Activated T-helper 17 cell treated with anti-CD3 and anti-CD28 coated beads, Interleukin-2, amount 50 U/mL, for 72 hours (primary cell): ENCODE measurements at regions not wholly inside any gene's neighbourhood (a gene's known extent, or its start where the extent isn't known, plus 50 kb on each side); places are given as distances from the start of the nearest gene placed in this dataset.
A peak's percentile ranks its signal among the peaks of the same experiment; 100 is the strongest.

Source experiments
- ATAC-seq: fragments of 150-1000 bp; cut with Tn5 transposase; replicated peaks from 2 replicates; pipeline ENCODE4 v1.10.0; 2021; ENCODE audit warnings: mild to moderate bottlenecking, moderate library complexity
- H3K27ac Mint-ChIP-seq: one replicate; pipeline ENCODE4 v1.8.0; 2022; ENCODE audit warnings: mixed read lengths
- H3K27me3 Mint-ChIP-seq: one replicate; pipeline ENCODE4 v1.8.0; 2022; ENCODE audit warnings: mixed read lengths
- H3K36me3 Mint-ChIP-seq: one replicate; pipeline ENCODE4 v1.8.0; 2022; ENCODE audit warnings: low read depth, mild to moderate bottlenecking, mixed read lengths
- H3K4me1 Mint-ChIP-seq: one replicate; pipeline ENCODE4 v1.8.0; 2022; ENCODE audit warnings: mixed read lengths
- H3K4me3 Mint-ChIP-seq: one replicate; pipeline ENCODE4 v1.8.0; 2022; ENCODE audit warnings: mild to moderate bottlenecking, mixed read lengths
- H3K9me3 Mint-ChIP-seq: one replicate; pipeline ENCODE4 v1.8.0; 2022; ENCODE audit warnings: mixed read lengths

GRCh38 chr10:61179771-61180170 lies 235.8 kb upstream of the RHOBTB1 start:
- H3K27me3 Mint-ChIP-seq, result peaks cover 6% of the 10 kb centered on the region
- no peak for ATAC-seq
- H3K9me3 Mint-ChIP-seq, result no peaks in the 10 kb centered on the region
- H3K4me3 Mint-ChIP-seq, result no peak overlapping the region
- no peaks in the 10 kb centered on the region for H3K36me3 Mint-ChIP-seq
- H3K4me1 Mint-ChIP-seq, result no peaks in the 10 kb centered on the region
- no peak overlapping the region for H3K27ac Mint-ChIP-seq

DNA sequence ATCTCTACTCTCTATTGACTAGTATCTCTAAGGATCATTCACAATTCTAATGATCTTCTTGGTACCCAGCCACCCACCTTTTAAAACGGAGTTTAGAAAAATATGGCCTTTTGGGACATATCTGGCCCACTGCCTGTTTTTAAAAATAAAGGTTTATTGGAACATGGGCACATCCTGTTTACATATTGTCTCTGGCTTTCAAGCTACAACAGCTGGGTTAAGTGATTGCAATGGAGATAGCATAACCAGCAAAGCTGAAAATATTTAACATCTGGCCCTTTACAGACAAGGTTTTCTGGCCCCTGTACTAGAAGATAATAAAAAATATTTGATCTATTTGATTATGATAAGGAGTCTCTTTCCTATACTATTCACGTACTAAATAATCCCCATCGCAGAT lies 232.4 kb upstream of the RHOBTB1 start:
- H3K36me3 Mint-ChIP-seq, result no peaks in the 10 kb centered on the region
- ATAC-seq, result no peak
- H3K27me3 Mint-ChIP-seq, result peaks cover 6% of the 10 kb centered on the region
- no peak overlapping the region for H3K27ac Mint-ChIP-seq
- H3K4me3 Mint-ChIP-seq, result no peak overlapping the region
- no peaks in the 10 kb centered on the region for H3K4me1 Mint-ChIP-seq
- H3K9me3 Mint-ChIP-seq, result no peaks in the 10 kb centered on the region

DNA sequence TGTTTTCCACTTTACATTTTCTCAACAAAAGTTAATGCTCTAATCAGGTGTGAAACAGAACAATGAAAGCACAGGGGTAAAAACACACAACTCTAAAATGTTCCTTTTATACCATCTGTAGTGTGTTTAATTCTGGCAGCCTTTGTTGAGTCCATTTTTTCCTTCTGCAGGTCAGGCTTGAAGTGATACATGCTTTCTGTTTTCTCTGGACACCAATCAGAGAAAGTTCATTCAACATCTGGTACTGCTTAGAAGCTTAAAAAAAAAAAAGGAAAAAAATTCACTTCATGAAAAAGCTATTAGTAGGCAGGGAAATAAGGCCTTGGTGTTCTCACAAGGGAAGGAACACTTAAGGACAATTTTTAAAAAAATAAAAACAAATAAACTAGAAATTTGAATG lies 231.3 kb upstream of the RHOBTB1 start:
- Mint-ChIP-seq H3K27ac (no peak overlapping the region), H3K4me3 (no peak overlapping the region), H3K36me3 (no peaks in the 10 kb centered on the region), H3K27me3 (peaks cover 8% of the 10 kb centered on the region), H3K9me3 (no peaks in the 10 kb centered on the region), H3K4me1 (no peaks in the 10 kb centered on the region)
- no peak for ATAC-seq

- H3K36me3 Mint-ChIP-seq, result no peaks in the 10 kb centered on the region
- no peaks in the 10 kb centered on the region for H3K9me3 Mint-ChIP-seq
- H3K27ac Mint-ChIP-seq, result no peak overlapping the region
- peaks cover 6% of the 10 kb centered on the region for H3K27me3 Mint-ChIP-seq
- H3K4me1 Mint-ChIP-seq, result no peaks in the 10 kb centered on the region
- no peak for ATAC-seq
- H3K4me3 Mint-ChIP-seq, result no peak overlapping the region
Measured at GRCh38 chr10:61173450-61173849, 229.5 kb upstream of the RHOBTB1 start.

GRCh38 chr10:61172182-61172926 lies 228.4 kb upstream of the RHOBTB1 start:
- H3K27me3 Mint-ChIP-seq, result peaks cover 6% of the 10 kb centered on the region
- H3K27ac Mint-ChIP-seq, result no peak overlapping the region
- peaks cover 3% of the 10 kb centered on the region for H3K9me3 Mint-ChIP-seq
- no peaks in the 10 kb centered on the region for H3K4me1 Mint-ChIP-seq
- H3K4me3 Mint-ChIP-seq, result no peak overlapping the region
- H3K36me3 Mint-ChIP-seq, result no peaks in the 10 kb centered on the region
- no peak for ATAC-seq

DNA sequence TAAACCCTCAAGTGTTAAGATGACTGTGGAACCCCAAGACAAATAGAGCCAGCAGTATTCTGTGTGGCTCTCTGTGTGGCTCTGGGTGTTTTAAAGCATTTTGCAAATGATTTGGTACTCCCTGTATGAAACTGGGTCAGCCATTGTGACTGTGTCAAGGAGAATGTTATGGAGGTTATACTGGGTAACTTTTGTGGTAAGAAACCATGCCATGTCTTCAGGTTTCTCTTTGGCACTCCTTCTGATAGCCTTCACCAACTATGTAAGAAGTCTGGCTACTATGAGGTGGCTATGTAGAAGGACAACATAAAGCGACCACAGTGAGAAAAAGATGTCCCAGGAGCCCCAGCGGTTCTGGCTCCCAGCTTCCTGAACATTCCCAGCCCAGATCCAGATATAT lies 226.6 kb upstream of the RHOBTB1 start:
- Mint-ChIP-seq H3K36me3 (no peaks in the 10 kb centered on the region), H3K4me3 (no peak overlapping the region), H3K4me1 (no peaks in the 10 kb centered on the region), H3K27me3 (peaks cover 6% of the 10 kb centered on the region), H3K9me3 (peaks cover 3% of the 10 kb centered on the region), H3K27ac (no peak overlapping the region)
- no peak for ATAC-seq

- Mint-ChIP-seq H3K27ac (no peak overlapping the region), H3K36me3 (no peaks in the 10 kb centered on the region), H3K4me1 (no peaks in the 10 kb centered on the region), H3K27me3 (peaks cover 4% of the 10 kb centered on the region), H3K9me3 (peaks cover 3% of the 10 kb centered on the region), H3K4me3 (no peak overlapping the region)
- ATAC-seq, result no peak
Measured at GRCh38 chr10:61169294-61169693, 225.3 kb upstream of the RHOBTB1 start.

DNA sequence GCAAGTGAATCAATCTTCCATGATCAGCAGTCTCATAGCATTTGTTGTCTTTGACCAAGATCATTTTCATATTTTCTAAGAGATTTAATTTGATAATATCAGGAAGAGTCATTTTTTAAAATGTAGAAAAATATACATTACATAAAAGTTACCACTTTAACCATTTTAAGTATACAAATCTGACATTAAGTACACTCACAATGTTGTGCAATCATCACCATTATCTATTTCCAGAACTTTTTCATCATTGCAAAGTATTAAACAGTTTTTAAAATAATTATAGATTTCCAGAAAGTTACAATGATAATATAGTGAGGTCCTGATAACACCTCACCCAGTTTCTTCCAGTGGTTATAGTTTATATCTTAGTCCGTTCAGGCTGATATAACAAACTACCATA lies 222.5 kb upstream of the RHOBTB1 start:
- Mint-ChIP-seq H3K27me3 (peaks cover 4% of the 10 kb centered on the region), H3K27ac (no peak overlapping the region), H3K4me1 (no peaks in the 10 kb centered on the region), H3K4me3 (no peak overlapping the region), H3K36me3 (no peaks in the 10 kb centered on the region), H3K9me3 (peaks cover 3% of the 10 kb centered on the region)
- no peak for ATAC-seq

GRCh38 chr10:61166065-61166464 lies 222.1 kb upstream of the RHOBTB1 start:
- Mint-ChIP-seq H3K27me3 (no peaks in the 10 kb centered on the region), H3K4me1 (no peaks in the 10 kb centered on the region), H3K4me3 (no peak overlapping the region), H3K9me3 (peaks cover 3% of the 10 kb centered on the region), H3K36me3 (no peaks in the 10 kb centered on the region), H3K27ac (no peak overlapping the region)
- ATAC-seq, result no peak

DNA sequence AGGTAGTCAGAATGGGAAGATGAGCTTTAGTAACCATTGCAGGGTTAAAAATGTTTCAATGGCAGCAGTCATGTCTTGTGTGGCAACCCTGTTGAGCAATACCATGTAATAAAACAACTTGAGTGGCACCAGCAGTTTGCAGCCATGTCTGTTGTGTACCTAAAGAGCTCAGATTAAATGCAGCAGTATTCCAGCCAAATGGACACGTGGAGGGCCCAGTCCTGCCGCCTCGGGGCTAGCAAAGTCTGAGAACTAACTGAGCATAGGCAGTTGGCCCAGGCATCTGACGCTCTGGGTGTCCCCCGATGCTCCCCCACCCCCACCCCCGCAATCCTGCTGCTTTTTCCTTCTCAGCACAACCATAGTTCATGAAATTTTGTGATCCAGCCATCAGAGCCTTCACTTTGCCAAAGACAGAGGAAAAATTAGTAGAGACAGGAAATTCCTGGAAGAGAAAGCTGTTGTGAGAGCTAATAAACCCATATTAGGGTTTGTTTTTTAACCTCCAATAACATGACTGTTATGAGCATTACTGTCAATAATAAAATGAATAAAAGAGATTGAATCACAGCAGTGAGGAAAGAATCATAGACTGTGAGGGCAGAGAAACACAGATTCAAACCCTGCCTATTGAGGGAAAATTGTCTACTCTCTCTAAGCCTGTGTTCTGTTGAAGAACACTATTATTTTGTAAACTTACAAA lies 220.6 kb upstream of the RHOBTB1 start:
- Mint-ChIP-seq H3K27ac (no peak overlapping the region), H3K4me3 (no peak overlapping the region), H3K36me3 (no peaks in the 10 kb centered on the region), H3K4me1 (no peaks in the 10 kb centered on the region), H3K27me3 (no peaks in the 10 kb centered on the region), H3K9me3 (peaks cover 3% of the 10 kb centered on the region)
- peak; percentile 14 for ATAC-seq

GRCh38 chr10:61163403-61163802 lies 219.4 kb upstream of the RHOBTB1 start:
- H3K4me1 Mint-ChIP-seq, result no peaks in the 10 kb centered on the region
- H3K27ac Mint-ChIP-seq, result no peak overlapping the region
- peaks cover 3% of the 10 kb centered on the region for H3K9me3 Mint-ChIP-seq
- no peak for ATAC-seq
- H3K36me3 Mint-ChIP-seq, result no peaks in the 10 kb centered on the region
- no peaks in the 10 kb centered on the region for H3K27me3 Mint-ChIP-seq
- H3K4me3 Mint-ChIP-seq, result no peak overlapping the region

DNA sequence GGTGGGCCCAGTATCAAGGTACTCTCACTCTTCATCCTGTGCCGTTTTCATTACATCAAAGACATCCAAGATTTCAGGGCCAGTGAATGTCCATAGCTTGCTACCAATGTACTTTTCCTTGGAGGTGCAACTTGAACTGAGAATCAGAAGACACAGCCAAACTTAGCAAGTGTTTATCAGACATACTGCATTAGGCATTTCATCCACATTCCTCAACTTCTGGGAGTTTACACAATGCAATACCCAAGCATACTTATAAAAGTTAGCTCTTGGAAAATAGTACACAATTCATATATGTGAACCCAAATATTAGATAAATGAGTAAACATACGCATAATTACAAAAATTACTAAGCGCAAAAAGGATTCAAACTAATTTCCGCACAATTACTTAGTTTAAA lies 216.3 kb upstream of the RHOBTB1 start:
- H3K36me3 Mint-ChIP-seq, result no peaks in the 10 kb centered on the region
- no peak for ATAC-seq
- no peak overlapping the region for H3K4me3 Mint-ChIP-seq
- no peak overlapping the region for H3K27ac Mint-ChIP-seq
- peaks cover 4% of the 10 kb centered on the region for H3K27me3 Mint-ChIP-seq
- H3K4me1 Mint-ChIP-seq, result no peaks in the 10 kb centered on the region
- no peaks in the 10 kb centered on the region for H3K9me3 Mint-ChIP-seq

DNA sequence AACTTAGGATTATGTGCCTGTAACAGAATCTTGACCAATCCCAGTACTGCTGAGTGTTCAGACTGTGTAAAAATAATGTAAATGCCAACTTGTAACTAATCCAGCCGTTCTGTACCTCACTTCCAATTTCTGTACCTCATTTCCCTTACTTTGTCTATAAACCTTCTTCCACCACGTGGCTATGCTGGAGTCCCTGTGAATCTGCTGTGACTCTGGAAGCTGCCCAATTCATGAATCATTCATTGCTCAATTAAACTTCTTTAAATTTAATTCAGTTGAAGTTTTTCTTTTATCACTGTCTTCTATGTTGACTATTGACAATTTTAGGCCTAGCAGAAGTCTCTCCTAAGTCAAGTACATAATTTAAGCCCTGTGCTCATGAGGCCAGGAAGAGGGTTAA lies 215.3 kb upstream of the RHOBTB1 start:
- Mint-ChIP-seq H3K9me3 (no peaks in the 10 kb centered on the region), H3K36me3 (no peaks in the 10 kb centered on the region)

DNA sequence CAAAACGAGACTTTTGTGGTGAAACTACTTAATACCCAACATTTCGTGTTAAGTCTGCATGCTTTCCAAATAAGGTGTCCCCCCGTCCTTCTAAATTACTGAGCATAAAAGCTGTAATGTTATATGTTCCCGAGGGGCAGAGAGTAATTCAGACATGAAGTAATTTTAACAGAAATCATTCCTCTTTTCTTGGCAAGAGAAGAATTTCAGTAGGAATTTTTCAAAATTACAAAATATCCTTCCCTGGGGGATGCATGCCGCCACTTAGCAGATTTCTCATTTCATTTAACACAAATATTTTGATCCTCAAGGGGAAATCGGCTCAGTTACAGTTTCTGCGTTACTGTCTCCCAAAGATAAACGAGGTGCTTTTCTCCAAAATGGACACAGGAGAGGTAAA lies 213.2 kb upstream of the RHOBTB1 start:
- H3K36me3 Mint-ChIP-seq, result no peaks in the 10 kb centered on the region
- H3K27me3 Mint-ChIP-seq, result peaks cover 4% of the 10 kb centered on the region
- no peaks in the 10 kb centered on the region for H3K4me1 Mint-ChIP-seq
- no peak overlapping the region for H3K4me3 Mint-ChIP-seq
- no peak overlapping the region for H3K27ac Mint-ChIP-seq
- ATAC-seq, result no peak
- no peaks in the 10 kb centered on the region for H3K9me3 Mint-ChIP-seq

More for the DNA sequence above, 215.3 kb upstream of the RHOBTB1 start:
- peaks cover 4% of the 10 kb centered on the region for H3K27me3 Mint-ChIP-seq
- H3K4me3 Mint-ChIP-seq, result no peak overlapping the region
- no peak for ATAC-seq
- H3K4me1 Mint-ChIP-seq, result no peaks in the 10 kb centered on the region
- H3K27ac Mint-ChIP-seq, result no peak overlapping the region

DNA sequence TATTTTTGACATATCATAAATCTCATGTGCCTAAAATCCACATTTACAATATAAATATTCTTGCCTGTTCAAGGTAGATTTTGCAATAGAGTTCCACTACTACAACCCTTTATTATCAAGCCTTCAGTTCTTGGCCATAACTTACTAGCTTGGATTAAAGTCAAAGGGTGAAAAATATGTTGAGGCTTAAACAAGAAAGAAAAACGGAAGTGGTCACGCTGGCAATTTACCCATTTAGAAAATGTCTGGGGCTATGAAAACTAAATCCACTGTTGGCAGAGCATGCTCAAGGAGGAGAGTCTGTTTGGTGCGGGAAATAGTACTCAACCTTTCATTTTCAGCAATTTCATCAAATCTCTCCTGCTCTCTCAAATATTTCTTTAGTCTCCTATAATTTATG lies 209.8 kb upstream of the RHOBTB1 start:
- H3K9me3 Mint-ChIP-seq, result no peaks in the 10 kb centered on the region
- H3K4me1 Mint-ChIP-seq, result no peaks in the 10 kb centered on the region
- peaks cover 7% of the 10 kb centered on the region for H3K27me3 Mint-ChIP-seq
- H3K36me3 Mint-ChIP-seq, result no peaks in the 10 kb centered on the region
- no peak overlapping the region for H3K27ac Mint-ChIP-seq
- ATAC-seq, result no peak
- no peak overlapping the region for H3K4me3 Mint-ChIP-seq
